ENCODE measurements at regions not wholly inside any gene's neighbourhood (a gene's known extent, or its start where the extent isn't known, plus 50 kb on each side); places are given as distances from the start of the nearest gene placed in this dataset.
A peak's percentile ranks its signal among the peaks of the same experiment; 100 is the strongest.

DNA sequence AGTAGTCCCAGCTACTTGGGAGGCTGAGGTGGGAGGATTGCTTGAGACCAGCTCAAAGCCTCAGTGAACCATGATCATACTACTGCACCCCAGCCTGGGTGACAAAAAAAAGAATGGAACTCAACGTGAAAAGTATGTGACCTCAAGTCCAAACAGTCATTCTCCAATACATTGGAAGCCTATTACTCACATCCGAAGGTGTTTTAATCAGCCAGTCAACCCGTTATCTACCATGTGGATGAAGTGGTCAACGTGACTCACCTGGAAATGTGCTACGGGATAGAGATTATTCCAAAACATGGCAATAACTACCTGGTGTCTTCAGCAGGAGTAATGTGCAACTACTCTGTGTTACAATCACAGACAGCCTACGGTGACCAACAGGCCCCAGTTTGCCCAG, 85.8 kb upstream of the TOP1 start:
- Histone ChIP-seq H3K9me2 (replicated peaks; ENCODE audit: low read length) (no peaks in the 10 kb centered on the region), H3F3A (ENCODE audit: low read length, unreplicated experiment) (no peaks in the 10 kb centered on the region), H2AFZ (ENCODE audit: low read length) (no peak overlapping the region), H3K9me3 (ENCODE audit: low read length) (no peaks in the 10 kb centered on the region), H3K27me3 (ENCODE audit: low read length) (no peaks in the 10 kb centered on the region), H3K9ac (ENCODE audit: low read length) (no peak overlapping the region), H3K4me1 (ENCODE audit: insufficient read depth, low read length) (peaks cover 1% of the 10 kb centered on the region), H3K27ac (ENCODE audit: low read length) (no peak overlapping the region), H3K36me3 (ENCODE audit: low read depth, low read length) (no peaks in the 10 kb centered on the region), H3K79me2 (ENCODE audit: low read length) (no peaks in the 10 kb centered on the region), H4K20me1 (ENCODE audit: low read length) (no peaks in the 10 kb centered on the region), H3K4me3 (ENCODE audit: low read length) (no peak overlapping the region), H3K4me2 (ENCODE audit: low read length) (0 out of 2 replicates have a peak overlapping the region, but pooled peaks have one; percentile 4)
- no TSS peak for BruUV-seq (replicated peaks)
- ChIA-PET CTCF (no interaction called here), POLR2A (ENCODE audit: unreplicated experiment) (no interaction called here)
- intact Hi-C loops (cut with micrococcal nuclease): no loop called here
- TF ChIP-seq EZH2 (IDR thresholded peaks at IDR 0.05; ENCODE audit: low read length, unreplicated experiment) (no peak), EZH2phosphoT487 (IDR thresholded peaks at IDR 0.05; ENCODE audit: borderline replicate concordance, low read length) (no peak)
- TF ChIP-seq, protein P1, sequence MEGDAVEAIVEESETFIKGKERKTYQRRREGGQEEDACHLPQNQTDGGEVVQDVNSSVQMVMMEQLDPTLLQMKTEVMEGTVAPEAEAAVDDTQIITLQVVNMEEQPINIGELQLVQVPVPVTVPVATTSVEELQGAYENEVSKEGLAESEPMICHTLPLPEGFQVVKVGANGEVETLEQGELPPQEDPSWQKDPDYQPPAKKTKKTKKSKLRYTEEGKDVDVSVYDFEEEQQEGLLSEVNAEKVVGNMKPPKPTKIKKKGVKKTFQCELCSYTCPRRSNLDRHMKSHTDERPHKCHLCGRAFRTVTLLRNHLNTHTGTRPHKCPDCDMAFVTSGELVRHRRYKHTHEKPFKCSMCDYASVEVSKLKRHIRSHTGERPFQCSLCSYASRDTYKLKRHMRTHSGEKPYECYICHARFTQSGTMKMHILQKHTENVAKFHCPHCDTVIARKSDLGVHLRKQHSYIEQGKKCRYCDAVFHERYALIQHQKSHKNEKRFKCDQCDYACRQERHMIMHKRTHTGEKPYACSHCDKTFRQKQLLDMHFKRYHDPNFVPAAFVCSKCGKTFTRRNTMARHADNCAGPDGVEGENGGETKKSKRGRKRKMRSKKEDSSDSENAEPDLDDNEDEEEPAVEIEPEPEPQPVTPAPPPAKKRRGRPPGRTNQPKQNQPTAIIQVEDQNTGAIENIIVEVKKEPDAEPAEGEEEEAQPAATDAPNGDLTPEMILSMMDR (conservative IDR thresholded peaks at IDR 0.05; ENCODE audit: low read depth, low read length): no peak
- ATAC-seq (no peak), DNase-seq (peak; percentile 45)

DNA sequence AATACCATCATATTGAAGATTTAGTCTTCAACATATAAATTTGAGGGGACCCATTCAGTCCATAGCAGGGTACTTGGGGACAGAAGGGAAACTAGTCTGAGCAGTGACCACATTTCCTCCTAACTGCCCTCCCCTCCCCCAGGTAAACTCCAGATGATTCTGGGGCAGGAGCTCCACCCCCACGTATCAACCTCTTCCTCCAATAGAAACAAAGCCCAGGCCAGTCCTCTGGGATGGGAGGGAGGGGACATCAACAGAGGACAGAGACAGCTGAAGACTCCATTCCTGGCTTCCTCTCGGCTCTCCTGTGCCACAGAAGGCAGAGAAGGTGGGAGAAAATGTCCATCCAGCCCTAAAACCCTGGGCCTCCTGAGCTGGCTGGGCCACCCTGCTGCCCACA, 85.0 kb upstream of the TOP1 start:
- intact Hi-C loops (cut with micrococcal nuclease): no loop called here
- no peaks in the 10 kb centered on the region for H3K79me2 ChIP-seq (ENCODE audit: low read length)
- TF ChIP-seq, protein P1 (conservative IDR thresholded peaks at IDR 0.05; ENCODE audit: low read depth, low read length): no peak
- TF ChIP-seq EZH2phosphoT487 (IDR thresholded peaks at IDR 0.05; ENCODE audit: borderline replicate concordance, low read length) (no peak), EZH2 (IDR thresholded peaks at IDR 0.05; ENCODE audit: low read length, unreplicated experiment) (no peak)
- H3K9ac ChIP-seq (ENCODE audit: low read length): no peak overlapping the region
- ATAC-seq (no peak), DNase-seq (no peak)
- H4K20me1 ChIP-seq (ENCODE audit: low read length): no peaks in the 10 kb centered on the region
- BruUV-seq (replicated peaks): no TSS peak
- H3F3A ChIP-seq (ENCODE audit: low read length, unreplicated experiment): no peaks in the 10 kb centered on the region
- no peak overlapping the region for H2AFZ ChIP-seq (ENCODE audit: low read length)
- H3K9me3 ChIP-seq (ENCODE audit: low read length): no peaks in the 10 kb centered on the region
- H3K36me3 ChIP-seq (ENCODE audit: low read depth, low read length): no peaks in the 10 kb centered on the region
- ChIA-PET POLR2A (ENCODE audit: unreplicated experiment) (no interaction called here), CTCF (no interaction called here)
- no peak overlapping the region for H3K4me3 ChIP-seq (ENCODE audit: low read length)
- no peaks in the 10 kb centered on the region for H3K9me2 ChIP-seq (replicated peaks; ENCODE audit: low read length)
- H3K4me2 ChIP-seq (ENCODE audit: low read length): no peak overlapping the region
- H3K27me3 ChIP-seq (ENCODE audit: low read length): no peaks in the 10 kb centered on the region
- H3K4me1 ChIP-seq (ENCODE audit: insufficient read depth, low read length): peaks cover 10% of the 10 kb centered on the region
- no peak overlapping the region for H3K27ac ChIP-seq (ENCODE audit: low read length)

DNA sequence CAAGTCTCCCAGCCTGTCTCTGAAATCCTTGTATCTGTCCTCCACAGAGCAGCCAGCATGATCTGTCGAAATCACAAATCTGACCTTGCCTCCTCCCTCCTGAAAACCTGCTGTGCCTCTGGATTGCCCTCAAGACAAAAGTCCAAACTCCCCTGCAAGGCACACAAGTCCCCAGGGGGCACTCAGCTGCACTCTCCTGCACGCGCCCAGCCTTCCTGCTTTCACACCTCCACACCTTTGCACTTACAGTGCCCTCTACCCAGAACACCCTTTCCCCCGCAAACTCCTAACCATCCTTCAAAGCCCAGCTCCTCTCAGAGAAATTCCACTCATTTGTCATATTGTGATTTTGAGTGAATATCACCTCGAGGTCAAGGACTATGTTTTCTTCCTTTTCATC, 83.4 kb upstream of the TOP1 start:
- peaks cover 15% of the 10 kb centered on the region for H3K4me1 ChIP-seq (ENCODE audit: insufficient read depth, low read length)
- BruUV-seq (replicated peaks): no TSS peak
- H3K4me3 ChIP-seq (ENCODE audit: low read length): no peak overlapping the region
- TF ChIP-seq, protein P1 (conservative IDR thresholded peaks at IDR 0.05; ENCODE audit: low read depth, low read length): no peak
- TF ChIP-seq EZH2 (IDR thresholded peaks at IDR 0.05; ENCODE audit: low read length, unreplicated experiment) (no peak), EZH2phosphoT487 (IDR thresholded peaks at IDR 0.05; ENCODE audit: borderline replicate concordance, low read length) (no peak)
- no peaks in the 10 kb centered on the region for H3K36me3 ChIP-seq (ENCODE audit: low read depth, low read length)
- ATAC-seq (no peak), DNase-seq (no peak)
- ChIA-PET POLR2A (ENCODE audit: unreplicated experiment) (no interaction called here), CTCF (no interaction called here)
- H3K9me3 ChIP-seq (ENCODE audit: low read length): no peaks in the 10 kb centered on the region
- intact Hi-C loops (cut with micrococcal nuclease): no loop called here
- no peak overlapping the region for H3K4me2 ChIP-seq (ENCODE audit: low read length)
- no peak overlapping the region for H2AFZ ChIP-seq (ENCODE audit: low read length)
- H4K20me1 ChIP-seq (ENCODE audit: low read length): no peaks in the 10 kb centered on the region
- no peaks in the 10 kb centered on the region for H3K27me3 ChIP-seq (ENCODE audit: low read length)
- no peak overlapping the region for H3K27ac ChIP-seq (ENCODE audit: low read length)
- H3K79me2 ChIP-seq (ENCODE audit: low read length): no peaks in the 10 kb centered on the region
- H3K9me2 ChIP-seq (replicated peaks; ENCODE audit: low read length): no peaks in the 10 kb centered on the region
- H3K9ac ChIP-seq (ENCODE audit: low read length): no peak overlapping the region
- no peaks in the 10 kb centered on the region for H3F3A ChIP-seq (ENCODE audit: low read length, unreplicated experiment)
